ENCODE measurements at regions not wholly inside any gene's neighbourhood (a gene's known extent, or its start where the extent isn't known, plus 50 kb on each side); places are given as distances from the start of the nearest gene placed in this dataset.

- in situ Hi-C loops (cut with MboI) = no loop called here
- FAIRE-seq = no peak
Measured at GRCh38 chr16:86984343-86984742, 332.8 kb downstream of the C16orf95 start.

GRCh38 chr16:86984991-86985647 is 332.1 kb downstream of the C16orf95 start:
- Histone ChIP-seq H3K4me2 (ENCODE audit: control insufficient read depth, insufficient read depth) (no peak overlapping the region), H3K79me2 (ENCODE audit: control insufficient read depth, insufficient read depth, low read length) (no peaks in the 10 kb centered on the region), H3K36me3 (ENCODE audit: control insufficient read depth in 2 of 2, insufficient read depth in 2 of 2, low read length in 1 of 2) (no peaks in the 10 kb centered on the region), H4K20me1 (ENCODE audit: control insufficient read depth, insufficient read depth) (no peaks in the 10 kb centered on the region), H2AFZ (ENCODE audit: control insufficient read depth, low read depth, low read length) (no peak overlapping the region), H3K4me1 (ENCODE audit: control insufficient read depth, insufficient read depth, low read length) (no peaks in the 10 kb centered on the region), H3K4me3 (no peak overlapping the region), H3K9me3 (replicated peaks; ENCODE audit: control insufficient read depth, insufficient read depth, low read length) (no peaks in the 10 kb centered on the region; the same call in 2 of the 3 replicates), H3K27me3 (replicated peaks in 1 of 2; ENCODE audit: control insufficient read depth in 2 of 2, insufficient read depth in 2 of 2, low read length in 1 of 2) (no peaks in the 10 kb centered on the region), H3K27ac (ENCODE audit: control insufficient read depth, insufficient read depth) (no peak overlapping the region), H3K9ac (ENCODE audit: control insufficient read depth, insufficient read depth, low read length) (no peak overlapping the region)
- in situ Hi-C loops (cut with MboI) (no loop called here), intact Hi-C loops (cut with micrococcal nuclease; ENCODE audit: unreplicated experiment) (no loop called here)
- TF ChIP-seq TBL1XR1 (IDR thresholded peaks at IDR 0.05; ENCODE audit: low read depth, low read length) (no peak), SMAD1 (IDR thresholded peaks at IDR 0.05; ENCODE audit: low read depth, partially characterized antibody) (no peak), NKRF (conservative IDR thresholded peaks at IDR 0.05) (no peak), KDM1A (IDR thresholded peaks at IDR 0.05; ENCODE audit: borderline replicate concordance) (no peak), EGR1 (IDR thresholded peaks at IDR 0.05; ENCODE audit: borderline replicate concordance in 1 of 2, low read depth in 2 of 2, low read length in 2 of 2) (no peak)
- RAD21 ChIA-PET (ENCODE audit: unreplicated experiment) = no interaction called here
- POLR2A ChIA-PET = no interaction called here
- DNase-seq (ENCODE audit: low read depth, low spot score) = no peak
- CTCF ChIA-PET = no interaction called here
- no peak for ATAC-seq
- SMC1A ChIA-PET (ENCODE audit: uncharacterized antibody, unreplicated experiment) = no interaction called here
- 33% methylated on average over 13 of the region's 13 CpGs for WGBS (ENCODE audit: insufficient coverage, insufficient replicate concordance, low lambda C conversion rate, missing lambda C conversion rate)
- no peak for FAIRE-seq
- no TSS peak for BruUV-seq (replicated peaks)

More at GRCh38 chr16:86984343-86984742, 332.8 kb downstream of the C16orf95 start:
- WGBS (ENCODE audit: insufficient coverage, insufficient replicate concordance, low lambda C conversion rate, missing lambda C conversion rate) = 40% methylated on average over 10 of the region's 10 CpGs
- no peaks in the 10 kb centered on the region for H3K27me3 ChIP-seq (replicated peaks in 1 of 2; ENCODE audit: control insufficient read depth in 2 of 2, insufficient read depth in 2 of 2, low read length in 1 of 2)
- intact Hi-C loops (cut with micrococcal nuclease; ENCODE audit: unreplicated experiment) = no loop called here
- H3K4me1 ChIP-seq (ENCODE audit: control insufficient read depth, insufficient read depth, low read length) = no peaks in the 10 kb centered on the region
- ATAC-seq (no peak), DNase-seq (ENCODE audit: low read depth, low spot score) (no peak)
- no TSS peak for BruUV-seq (replicated peaks)
- ChIA-PET SMC1A (ENCODE audit: uncharacterized antibody, unreplicated experiment) (no interaction called here), CTCF (no interaction called here), RAD21 (ENCODE audit: unreplicated experiment) (no interaction called here), POLR2A (no interaction called here)
- no peak for TF ChIP-seq RELA (IDR thresholded peaks at IDR 0.05; ENCODE audit: borderline replicate concordance, partially characterized antibody)
- H3K36me3 ChIP-seq (ENCODE audit: control insufficient read depth in 2 of 2, insufficient read depth in 2 of 2, low read length in 1 of 2) = no peaks in the 10 kb centered on the region
- H3K9ac ChIP-seq (ENCODE audit: control insufficient read depth, insufficient read depth, low read length) = no peak overlapping the region
- H3K9me3 ChIP-seq (replicated peaks; ENCODE audit: control insufficient read depth, insufficient read depth, low read length) = no peaks in the 10 kb centered on the region; the same call in 2 of the 3 replicates
- H4K20me1 ChIP-seq (ENCODE audit: control insufficient read depth, insufficient read depth) = no peaks in the 10 kb centered on the region
- no peaks in the 10 kb centered on the region for H3K79me2 ChIP-seq (ENCODE audit: control insufficient read depth, insufficient read depth, low read length)
- H3K4me3 ChIP-seq = no peak overlapping the region
- no peak overlapping the region for H3K27ac ChIP-seq (ENCODE audit: control insufficient read depth, insufficient read depth)
- H3K4me2 ChIP-seq (ENCODE audit: control insufficient read depth, insufficient read depth) = no peak overlapping the region
- no peak overlapping the region for H2AFZ ChIP-seq (ENCODE audit: control insufficient read depth, low read depth, low read length)
